ENCODE measurements at regions not wholly inside any gene's neighbourhood (a gene's known extent, or its start where the extent isn't known, plus 50 kb on each side); places are given as distances from the start of the nearest gene placed in this dataset.
A peak's percentile ranks its signal among the peaks of the same experiment; 100 is the strongest.
"Not testable (repeated sequence)": the region's sequence is repeated elsewhere in the genome, so short reads cannot be mapped to it uniquely, and the experiment has no call there.

GRCh38 chr15:26244782-26245181, 381.7 kb upstream of the ATP10A start:
- CTCF ChIA-PET: interaction anchor here (0.9 kb wide), 1 partner anchor 16 kb away, joined by 3 read pairs; no protein-coding TSS in a partner anchor
- FAIRE-seq; POLR2A ChIA-PET; H3K4me3 ChIP-seq; H3K9me3 ChIP-seq; H3K27ac ChIP-seq; H3K4me1 ChIP-seq; H3K4me2 ChIP-seq; ATAC-seq; DNase-seq (ENCODE audit: low read depth in 1 of 2, low spot score in 1 of 2): not testable (repeated sequence)
- peak; percentile 76 for TF ChIP-seq MAFK (IDR thresholded peaks at IDR 0.05; ENCODE audit: partially characterized antibody)
- WGBS (ENCODE audit: missing lambda C conversion rate): 36% methylated on average over 11 of the region's 11 CpGs

GRCh38 chr15:26243382-26243781, 380.3 kb upstream of the ATP10A start:
- H3K9me3 ChIP-seq: no peaks in the 10 kb centered on the region
- no peak overlapping the region for H3K4me3 ChIP-seq
- ChIA-PET CTCF (no interaction called here), POLR2A (no interaction called here)
- H3K4me2 ChIP-seq: no peak overlapping the region
- ATAC-seq (no peak), DNase-seq (ENCODE audit: low read depth in 1 of 2, low spot score in 1 of 2) (no peak), FAIRE-seq (no peak)
- H3K4me1 ChIP-seq: no peaks in the 10 kb centered on the region
- TF ChIP-seq MAX (IDR thresholded peaks at IDR 0.05) (no peak), CEBPB (IDR thresholded peaks at IDR 0.05) (no peak), FOSL2 (IDR thresholded peaks at IDR 0.05) (no peak), FOSL2 (CRISPR knock-in tag; IDR thresholded peaks at IDR 0.05) (no peak), HES2 (IDR thresholded peaks at IDR 0.05) (no peak), HOXA7 (CRISPR knock-in tag; IDR thresholded peaks at IDR 0.05) (no peak), TP53 (CRISPR knock-in tag; IDR thresholded peaks at IDR 0.05) (no peak), TFCP2L1 (CRISPR knock-in tag; IDR thresholded peaks at IDR 0.05) (no peak), CBX8 (IDR thresholded peaks at IDR 0.05) (no peak), POLR2A (IDR thresholded peaks at IDR 0.05; ENCODE audit: low read length) (no peak), MAFK (IDR thresholded peaks at IDR 0.05; ENCODE audit: partially characterized antibody) (no peak), E2F6 (IDR thresholded peaks at IDR 0.05; ENCODE audit: borderline replicate concordance, low read depth) (no peak), HOXB13 (CRISPR knock-in tag; IDR thresholded peaks at IDR 0.05; ENCODE audit: low read depth) (no peak), GATA3 (IDR thresholded peaks at IDR 0.05; ENCODE audit: borderline replicate concordance) (no peak), PBX3 (IDR thresholded peaks at IDR 0.05) (no peak), HOXB5 (CRISPR knock-in tag; IDR thresholded peaks at IDR 0.05) (no peak), JUNB (IDR thresholded peaks at IDR 0.05) (no peak), CTCF (IDR thresholded peaks at IDR 0.05) (no peak), SREBF2 (IDR thresholded peaks at IDR 0.05) (no peak)
- no peak overlapping the region for H3K27ac ChIP-seq
- 8% methylated on average over 1 of the region's 1 CpG for WGBS (ENCODE audit: missing lambda C conversion rate)

- 16% methylated on average over 9 of the region's 9 CpGs for WGBS (ENCODE audit: missing lambda C conversion rate)
- Histone ChIP-seq H3K4me3 (no peak overlapping the region), H3K4me1 (no peaks in the 10 kb centered on the region), H3K4me2 (no peak overlapping the region), H3K9me3 (no peaks in the 10 kb centered on the region), H3K27ac (no peak overlapping the region)
- FAIRE-seq: no peak
- ChIA-PET CTCF (no interaction called here), POLR2A (no interaction called here)
- no peak for TF ChIP-seq CHD2 (IDR thresholded peaks at IDR 0.05; ENCODE audit: low read length, partially characterized antibody)
- no peak for TF ChIP-seq ZSCAN20 (CRISPR knock-in tag; IDR thresholded peaks at IDR 0.05)
- TF ChIP-seq RNF2 (IDR thresholded peaks at IDR 0.05; ENCODE audit: borderline replicate concordance, low read depth): no peak
- no peak for DNase-seq (ENCODE audit: low read depth in 1 of 2, low spot score in 1 of 2)
- ATAC-seq: no peak
Measured at GRCh38 chr15:26242565-26243071, 379.5 kb upstream of the ATP10A start.

All from A549 (cell line).